ENCODE measurements at regions not wholly inside any gene's neighbourhood (a gene's known extent, or its start where the extent isn't known, plus 50 kb on each side); places are given as distances from the start of the nearest gene placed in this dataset.

DNA sequence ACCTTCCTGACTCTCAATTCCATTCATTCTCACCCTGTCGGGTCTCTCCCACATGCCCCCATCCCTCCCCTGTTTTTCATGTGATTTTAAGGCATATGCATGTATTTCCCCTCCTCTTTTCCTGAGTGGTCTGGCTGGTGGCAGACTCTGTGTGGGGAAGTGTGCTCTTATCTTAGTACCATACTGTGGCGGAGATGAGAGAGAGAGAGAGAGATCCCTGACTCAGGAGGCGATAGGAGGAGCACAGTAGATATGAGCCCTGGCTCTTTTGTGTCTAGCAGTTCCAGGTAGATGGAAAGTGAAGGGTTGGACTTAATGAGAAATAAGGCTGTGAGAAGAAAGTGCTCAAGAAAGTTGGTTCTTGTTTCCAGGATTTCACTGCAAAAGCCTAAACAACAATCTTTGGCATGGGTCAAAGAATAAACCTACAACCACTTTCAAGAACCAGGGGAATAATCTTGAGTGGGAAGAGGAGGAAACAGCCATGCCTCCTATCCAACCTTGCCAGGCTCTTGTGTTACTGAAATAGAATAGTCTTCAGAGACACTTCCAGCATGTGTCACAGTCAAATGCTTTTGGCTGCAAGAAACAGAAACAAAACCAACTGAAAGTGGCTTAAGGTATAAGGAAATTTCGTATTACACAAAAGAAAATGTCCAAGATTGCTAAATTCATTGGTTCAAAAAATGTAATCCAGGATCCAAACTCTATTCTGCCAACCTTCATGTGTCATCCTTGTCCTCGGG lies 123.8 kb upstream of the MYLIP start:
- TF ChIP-seq EZH2phosphoT487 (IDR thresholded peaks at IDR 0.05; ENCODE audit: low read depth) (no peak), CTCF (IDR thresholded peaks at IDR 0.05; ENCODE audit: low read depth, low read length) (no peak)
